ENCODE measurements at regions not wholly inside any gene's neighbourhood (a gene's known extent, or its start where the extent isn't known, plus 50 kb on each side); places are given as distances from the start of the nearest gene placed in this dataset.

- TF ChIP-seq POLR2A (IDR thresholded peaks at IDR 0.05) (no peak), CTCF (IDR thresholded peaks at IDR 0.05) (no peak)
Observed at GRCh38 chr2:147408357-147408756, 436.5 kb upstream of the ACVR2A start.

Data from Peyer's patch (tissue), 4 donors.